H54 (cell line): ENCODE measurements at regions not wholly inside any gene's neighbourhood (a gene's known extent, or its start where the extent isn't known, plus 50 kb on each side); places are given as distances from the start of the nearest gene placed in this dataset.
"Not testable (repeated sequence)": the region's sequence is repeated elsewhere in the genome, so short reads cannot be mapped to it uniquely, and the experiment has no call there.

Source experiments
- DNase-seq: peaks from one replicate; pipeline ENCODE4 v3.0.0; 2011; ENCODE audit warnings: low spot score, mixed read lengths; ENCODE audit not compliant: insufficient read length
- FAIRE-seq: peaks from 3 replicates; lab custom pipeline; 2011; peaks lifted over from hg19 to GRCh38; lab: Jason Lieb, UNC
- POLR2A ChIP-seq: IDR thresholded peaks from 2 replicates; pipeline ENCODE4 v1.6.1; 2011; ENCODE audit warnings: low read depth, mild to moderate bottlenecking, low read length

GRCh38 chr20:53818457-53819177 is 225.0 kb upstream of the ZNF217 start:
- DNase-seq (no peak), FAIRE-seq (no peak)
- no peak for TF ChIP-seq POLR2A

GRCh38 chr20:53817513-53817912 is 223.9 kb upstream of the ZNF217 start:
- not testable (repeated sequence) for FAIRE-seq, DNase-seq

GRCh38 chr20:53816872-53817398 is 223.3 kb upstream of the ZNF217 start:
- no peak for TF ChIP-seq POLR2A
- FAIRE-seq: no peak

GRCh38 chr20:53815509-53815908 is 221.9 kb upstream of the ZNF217 start:
- no peak for TF ChIP-seq POLR2A
- FAIRE-seq: no peak
- DNase-seq: no peak

More at GRCh38 chr20:53816872-53817398, 223.3 kb upstream of the ZNF217 start:
- DNase-seq: no peak

GRCh38 chr20:53814060-53814459 is 220.4 kb upstream of the ZNF217 start:
- no peak for FAIRE-seq
- TF ChIP-seq POLR2A: no peak

GRCh38 chr20:53813636-53814035 is 220.0 kb upstream of the ZNF217 start:
- DNase-seq (no peak), FAIRE-seq (no peak)
- TF ChIP-seq POLR2A: no peak

More at GRCh38 chr20:53814060-53814459, 220.4 kb upstream of the ZNF217 start:
- DNase-seq: no peak

GRCh38 chr20:53811577-53811976 is 217.9 kb upstream of the ZNF217 start:
- FAIRE-seq (no peak), DNase-seq (no peak)
- no peak for TF ChIP-seq POLR2A

- TF ChIP-seq POLR2A: no peak
- FAIRE-seq (no peak), DNase-seq (no peak)
Measured at GRCh38 chr20:53810661-53811355, 217.2 kb upstream of the ZNF217 start.

- DNase-seq: no peak
- FAIRE-seq: no peak
- no peak for TF ChIP-seq POLR2A
Measured at GRCh38 chr20:53809728-53810365, 216.2 kb upstream of the ZNF217 start.

GRCh38 chr20:53809217-53809616 is 215.6 kb upstream of the ZNF217 start:
- DNase-seq (no peak), FAIRE-seq (no peak)
- no peak for TF ChIP-seq POLR2A

- DNase-seq: no peak
- TF ChIP-seq POLR2A: no peak
- no peak for FAIRE-seq
Measured at GRCh38 chr20:53808733-53809132, 215.1 kb upstream of the ZNF217 start.

- DNase-seq, FAIRE-seq: not testable (repeated sequence)
Measured at GRCh38 chr20:53808302-53808701, 214.7 kb upstream of the ZNF217 start.

GRCh38 chr20:53806683-53807401 is 213.2 kb upstream of the ZNF217 start:
- FAIRE-seq (no peak), DNase-seq (no peak)
- TF ChIP-seq POLR2A: no peak
